ENCODE measurements at regions not wholly inside any gene's neighbourhood (a gene's known extent, or its start where the extent isn't known, plus 50 kb on each side); places are given as distances from the start of the nearest gene placed in this dataset.
"Not testable (repeated sequence)": the region's sequence is repeated elsewhere in the genome, so short reads cannot be mapped to it uniquely, and the experiment has no call there.

GRCh38 chr1:147348592-147348991 lies 106.1 kb downstream of the CHD1L start:
- in situ Hi-C loops (cut with HindIII; ENCODE audit: low sequenced_read_pairs) = not testable (repeated sequence)

- in situ Hi-C loops (cut with HindIII; ENCODE audit: low sequenced_read_pairs) = no loop called here
Measured at GRCh38 chr1:147349533-147349932, 107.0 kb downstream of the CHD1L start.

- in situ Hi-C loops (cut with HindIII; ENCODE audit: low sequenced_read_pairs) = no loop called here
Measured at GRCh38 chr1:147351140-147351835, 108.8 kb downstream of the CHD1L start.

- in situ Hi-C loops (cut with HindIII; ENCODE audit: low sequenced_read_pairs) = no loop called here
Measured at GRCh38 chr1:147377263-147378246, 135.1 kb downstream of the CHD1L start.

- in situ Hi-C loops (cut with HindIII; ENCODE audit: low sequenced_read_pairs) = no loop called here
Measured at GRCh38 chr1:147379889-147380288, 137.4 kb downstream of the CHD1L start.

- in situ Hi-C loops (cut with HindIII; ENCODE audit: low sequenced_read_pairs) = no loop called here
Measured at GRCh38 chr1:147384804-147385203, 142.3 kb downstream of the CHD1L start.

GRCh38 chr1:147388969-147389368 lies 146.5 kb downstream of the CHD1L start:
- in situ Hi-C loops (cut with HindIII; ENCODE audit: low sequenced_read_pairs) = no loop called here

- in situ Hi-C loops (cut with HindIII; ENCODE audit: low sequenced_read_pairs) = no loop called here
Measured at GRCh38 chr1:147389532-147390184, 147.2 kb downstream of the CHD1L start.

GRCh38 chr1:147390185-147390542 lies 147.7 kb downstream of the CHD1L start:
- in situ Hi-C loops (cut with HindIII; ENCODE audit: low sequenced_read_pairs) = no loop called here

GRCh38 chr1:147391114-147391513 lies 148.6 kb downstream of the CHD1L start:
- in situ Hi-C loops (cut with HindIII; ENCODE audit: low sequenced_read_pairs) = no loop called here

GRCh38 chr1:147402326-147403045 lies 138.8 kb upstream of the BCL9 start:
- in situ Hi-C loops (cut with HindIII; ENCODE audit: low sequenced_read_pairs) = loop anchor here (25.0 kb wide), 1 partner anchor 140 kb away; no protein-coding TSS in a partner anchor

- in situ Hi-C loops (cut with HindIII; ENCODE audit: low sequenced_read_pairs) = loop anchor here (25.0 kb wide), 1 partner anchor 142 kb away; no protein-coding TSS in a partner anchor
Measured at GRCh38 chr1:147404344-147404743, 137.0 kb upstream of the BCL9 start.

GRCh38 chr1:147409886-147410285 lies 131.4 kb upstream of the BCL9 start:
- in situ Hi-C loops (cut with HindIII; ENCODE audit: low sequenced_read_pairs) = loop anchor here (25.0 kb wide), 1 partner anchor 148 kb away; no protein-coding TSS in a partner anchor

GRCh38 chr1:147413110-147413605 lies 128.1 kb upstream of the BCL9 start:
- in situ Hi-C loops (cut with HindIII; ENCODE audit: low sequenced_read_pairs) = loop anchor here (25.0 kb wide), 1 partner anchor 151 kb away; no protein-coding TSS in a partner anchor

- in situ Hi-C loops (cut with HindIII; ENCODE audit: low sequenced_read_pairs) = loop anchor here (25.0 kb wide), 1 partner anchor 152 kb away; no protein-coding TSS in a partner anchor
Measured at GRCh38 chr1:147414505-147415163, 126.7 kb upstream of the BCL9 start.

- in situ Hi-C loops (cut with HindIII; ENCODE audit: low sequenced_read_pairs) = loop anchor here (25.0 kb wide), 1 partner anchor 155 kb away; no protein-coding TSS in a partner anchor
Measured at GRCh38 chr1:147417024-147417423, 124.3 kb upstream of the BCL9 start.

GRCh38 chr1:147423100-147423827 lies 118.0 kb upstream of the BCL9 start:
- in situ Hi-C loops (cut with HindIII; ENCODE audit: low sequenced_read_pairs) = loop anchor here (25.0 kb wide), 1 partner anchor 161 kb away; no protein-coding TSS in a partner anchor

GRCh38 chr1:147434921-147435320 lies 106.4 kb upstream of the BCL9 start:
- in situ Hi-C loops (cut with HindIII; ENCODE audit: low sequenced_read_pairs) = no loop called here

GRCh38 chr1:147444381-147444780 lies 96.9 kb upstream of the BCL9 start:
- in situ Hi-C loops (cut with HindIII; ENCODE audit: low sequenced_read_pairs) = no loop called here
